IPS DF 6.9 (cell line): ENCODE measurements at regions not wholly inside any gene's neighbourhood (a gene's known extent, or its start where the extent isn't known, plus 50 kb on each side); places are given as distances from the start of the nearest gene placed in this dataset.
"Not testable (repeated sequence)": the region's sequence is repeated elsewhere in the genome, so short reads cannot be mapped to it uniquely, and the experiment has no call there.

ENCODE experiments used
- DNase-seq: peaks from one replicate; pipeline ENCODE4 v3.0.0-alpha.2; 2013; ENCODE audit warnings: low read depth, low spot score
- H3K27ac ChIP-seq: one replicate; pipeline ENCODE4 v1.5.1; 2013; ENCODE audit warnings: low read length, control low read depth
- H3K27me3 ChIP-seq: 2 replicates; pipeline ENCODE4 v1.6.1; 2013; ENCODE audit warnings: mild to moderate bottlenecking, low read length; ENCODE audit not compliant: control insufficient read depth, insufficient read depth
- H3K36me3 ChIP-seq: 2 replicates; pipeline ENCODE4 v1.6.1; 2013; ENCODE audit warnings: low read length; ENCODE audit not compliant: control insufficient read depth, insufficient read depth
- H3K4me1 ChIP-seq: 2 replicates; pipeline ENCODE4 v1.6.1; 2013; ENCODE audit warnings: low read length; ENCODE audit not compliant: control insufficient read depth, insufficient read depth
- H3K4me3 ChIP-seq: 2 replicates; pipeline ENCODE4 v1.5.1; 2013; ENCODE audit warnings: mild to moderate bottlenecking, low read length
- H3K9me3 ChIP-seq: 2 replicates; pipeline ENCODE4 v1.6.1; 2013; ENCODE audit warnings: low read length, inconsistent platforms; ENCODE audit not compliant: control insufficient read depth, insufficient read depth
- WGBS: extraction: QIAGEN DNeasy Blood & Tissue Kit; methylation state at CpG from one replicate; pipeline ENCODE4 v1.1.7; 2013; ENCODE audit warnings: mixed read lengths, missing lambda C conversion rate; ENCODE audit not compliant: insufficient read length, insufficient coverage; 5-methylcytosine and 5-hydroxymethylcytosine counted together

DNA sequence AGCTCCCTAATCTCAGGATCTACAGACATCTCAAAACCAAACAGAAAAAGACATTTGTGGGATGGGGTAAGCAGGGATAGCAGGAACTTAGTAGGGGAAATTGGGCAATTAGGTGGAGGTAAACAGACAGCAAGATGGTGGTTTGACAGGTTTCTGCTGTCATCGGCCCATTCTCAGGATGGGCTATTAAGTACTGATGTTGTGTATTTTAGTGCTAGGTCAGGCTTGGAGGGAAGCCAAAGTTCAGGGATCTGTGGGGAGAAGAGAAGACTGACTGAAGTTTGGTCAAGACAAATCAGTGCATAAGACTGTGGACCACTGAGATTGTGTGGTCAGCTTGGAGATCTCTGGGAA lies 96.8 kb upstream of the THUMPD2 start:
- no CpG with 5 or more reads among the region's 1 CpG for WGBS
- no peak overlapping the region for H3K4me3 ChIP-seq
- H3K4me1 ChIP-seq = no peaks in the 10 kb centered on the region; the same call in 1 of the 2 replicates
- H3K27me3 ChIP-seq = no peaks in the 10 kb centered on the region
- no peaks in the 10 kb centered on the region for H3K36me3 ChIP-seq
- no peak overlapping the region for H3K27ac ChIP-seq
- no peak for DNase-seq
- no peaks in the 10 kb centered on the region for H3K9me3 ChIP-seq

DNA sequence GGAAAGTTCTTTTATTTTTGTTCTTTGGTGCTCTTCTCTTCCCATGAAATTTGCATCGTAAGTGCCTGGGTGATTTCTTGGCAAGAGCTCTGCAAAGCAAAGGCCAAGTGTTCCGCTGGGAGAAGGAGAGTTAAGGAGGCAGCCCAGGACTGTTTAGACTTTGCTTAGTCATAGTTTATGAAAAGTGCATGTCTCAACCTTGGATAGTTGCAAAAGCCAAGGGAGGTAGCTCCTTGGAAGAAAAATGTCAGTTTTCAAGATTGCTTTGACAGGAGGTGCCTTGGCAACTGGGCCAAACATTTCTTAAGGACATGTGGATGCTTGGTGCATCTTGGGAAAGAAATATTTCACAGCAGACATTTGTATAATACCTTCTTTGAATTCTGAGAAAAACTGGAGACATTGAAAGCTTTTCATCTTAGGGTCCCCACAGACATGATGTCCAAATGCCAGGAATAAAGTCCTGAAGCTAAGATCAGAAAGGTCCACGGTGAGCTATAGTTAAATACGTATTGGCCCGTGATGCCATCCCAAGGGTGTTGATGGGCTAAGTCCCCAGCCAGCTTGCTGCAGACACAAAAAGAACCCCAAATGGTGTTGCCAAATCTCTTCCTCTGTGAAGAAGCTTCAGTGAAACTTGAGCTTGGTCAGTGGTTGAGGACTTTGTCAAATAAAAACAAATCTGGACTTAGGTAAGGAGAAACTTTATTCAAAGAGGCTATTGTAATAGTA lies 96.3 kb upstream of the THUMPD2 start:
- Histone ChIP-seq H3K4me1 (no peaks in the 10 kb centered on the region; the same call in 1 of the 2 replicates), H3K27ac (no peak overlapping the region), H3K27me3 (no peaks in the 10 kb centered on the region), H3K36me3 (no peaks in the 10 kb centered on the region), H3K9me3 (no peaks in the 10 kb centered on the region), H3K4me3 (no peak overlapping the region)
- WGBS = no CpG with 5 or more reads among the region's 5 CpGs
- DNase-seq = no peak

DNA sequence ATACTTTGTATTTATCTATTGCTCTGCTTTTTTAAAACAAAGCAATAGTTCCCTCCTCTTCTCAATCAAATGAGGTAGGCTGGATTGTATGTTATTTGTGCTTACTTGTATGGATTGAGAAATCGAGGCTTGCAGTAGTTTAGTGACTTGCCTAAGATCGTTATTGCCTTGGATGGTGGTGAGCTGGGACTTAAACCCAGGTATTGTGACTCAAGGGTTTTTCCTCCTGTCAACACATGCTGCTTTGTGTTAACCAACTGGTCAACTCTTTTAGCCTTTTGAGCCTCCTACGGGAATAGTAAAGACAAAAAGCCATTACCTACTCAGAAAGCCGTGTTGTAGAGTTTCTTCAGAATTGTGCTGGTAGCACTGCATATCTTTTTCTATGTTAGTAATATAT lies 95.2 kb upstream of the THUMPD2 start:
- Histone ChIP-seq H3K4me3 (no peak overlapping the region), H3K36me3 (no peaks in the 10 kb centered on the region), H3K27ac (no peak overlapping the region), H3K9me3 (no peaks in the 10 kb centered on the region), H3K4me1 (no peaks in the 10 kb centered on the region; the same call in 1 of the 2 replicates), H3K27me3 (no peaks in the 10 kb centered on the region)
- no peak for DNase-seq
- WGBS = no CpG with 5 or more reads among the region's 4 CpGs

DNA sequence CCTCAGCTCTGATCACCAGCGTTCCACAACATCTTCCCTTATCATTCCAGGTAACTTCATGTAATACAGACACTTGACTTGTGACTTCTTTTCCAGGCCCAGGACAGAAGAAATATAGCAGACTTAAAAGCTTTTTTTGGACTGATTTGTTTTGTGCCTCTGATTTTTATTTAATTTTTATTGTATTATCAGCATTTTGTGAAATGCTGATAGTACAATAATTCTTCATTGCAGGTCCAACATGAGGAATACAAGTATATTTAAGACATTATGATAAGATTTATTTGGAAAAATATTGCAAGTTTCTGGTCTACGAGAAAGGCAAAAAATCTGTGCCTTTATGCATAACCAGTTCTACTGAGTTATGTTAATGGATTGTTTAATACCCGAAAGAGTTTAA lies 94.5 kb upstream of the THUMPD2 start:
- WGBS = no CpG with 5 or more reads among the region's 3 CpGs
- Histone ChIP-seq H3K4me1 (no peaks in the 10 kb centered on the region; the same call in 1 of the 2 replicates), H3K36me3 (no peaks in the 10 kb centered on the region), H3K4me3 (no peak overlapping the region), H3K27me3 (no peaks in the 10 kb centered on the region), H3K27ac (no peak overlapping the region), H3K9me3 (no peaks in the 10 kb centered on the region)
- DNase-seq = no peak

DNA sequence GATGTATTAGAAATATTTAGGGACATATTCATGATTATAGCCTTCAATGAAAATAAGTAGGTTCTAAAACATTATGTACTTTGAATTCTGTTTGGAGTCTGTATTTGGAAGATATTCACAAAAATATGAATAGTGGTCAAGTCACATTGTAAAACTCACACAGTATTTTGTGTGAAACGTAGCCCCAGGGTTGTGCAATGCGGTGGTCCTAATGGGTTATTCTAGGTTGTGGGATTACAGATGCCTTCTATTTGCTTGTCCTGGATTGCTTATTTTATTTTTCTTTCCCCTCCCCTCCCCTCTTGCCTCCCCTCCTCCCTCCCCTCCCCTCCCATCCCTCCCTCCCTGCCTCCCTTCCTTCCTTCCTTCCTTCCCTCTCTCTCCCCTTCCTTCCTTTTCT lies 93.7 kb upstream of the THUMPD2 start:
- no peak overlapping the region for H3K4me3 ChIP-seq
- H3K4me1 ChIP-seq = no peaks in the 10 kb centered on the region; the same call in 1 of the 2 replicates
- no peaks in the 10 kb centered on the region for H3K9me3 ChIP-seq
- no peaks in the 10 kb centered on the region for H3K27me3 ChIP-seq
- no peak overlapping the region for H3K27ac ChIP-seq
- no peaks in the 10 kb centered on the region for H3K36me3 ChIP-seq
- DNase-seq = no peak
- no CpG with 5 or more reads among the region's 2 CpGs for WGBS

DNA sequence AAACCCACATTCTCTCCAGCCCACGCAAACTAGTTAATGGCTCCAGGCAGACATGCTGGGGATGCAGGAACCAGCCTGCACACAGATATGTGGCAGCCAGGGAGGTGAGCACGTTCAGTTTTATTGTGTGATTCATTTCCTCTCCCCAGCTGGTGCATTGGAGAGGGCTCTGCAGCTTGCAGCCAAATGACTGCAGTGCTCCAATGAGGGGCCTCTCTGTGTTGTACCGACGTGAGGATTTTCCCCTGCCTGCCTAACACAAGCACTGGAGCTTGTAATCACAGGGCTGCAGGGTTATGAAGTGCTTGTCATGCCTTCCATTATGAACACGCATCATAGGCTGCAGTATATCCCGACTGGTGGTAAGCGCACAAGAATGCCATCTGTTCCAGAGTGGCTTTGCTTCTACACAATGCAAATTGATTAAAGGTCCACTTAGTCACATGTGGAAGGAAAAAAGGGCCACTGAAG lies 92.3 kb upstream of the THUMPD2 start:
- H3K27ac ChIP-seq = no peak overlapping the region
- no peaks in the 10 kb centered on the region for H3K36me3 ChIP-seq
- H3K4me1 ChIP-seq = no peaks in the 10 kb centered on the region; the same call in 1 of the 2 replicates
- H3K27me3 ChIP-seq = no peaks in the 10 kb centered on the region
- no peaks in the 10 kb centered on the region for H3K9me3 ChIP-seq
- DNase-seq = no peak
- H3K4me3 ChIP-seq = no peak overlapping the region
- no CpG with 5 or more reads among the region's 7 CpGs for WGBS

DNA sequence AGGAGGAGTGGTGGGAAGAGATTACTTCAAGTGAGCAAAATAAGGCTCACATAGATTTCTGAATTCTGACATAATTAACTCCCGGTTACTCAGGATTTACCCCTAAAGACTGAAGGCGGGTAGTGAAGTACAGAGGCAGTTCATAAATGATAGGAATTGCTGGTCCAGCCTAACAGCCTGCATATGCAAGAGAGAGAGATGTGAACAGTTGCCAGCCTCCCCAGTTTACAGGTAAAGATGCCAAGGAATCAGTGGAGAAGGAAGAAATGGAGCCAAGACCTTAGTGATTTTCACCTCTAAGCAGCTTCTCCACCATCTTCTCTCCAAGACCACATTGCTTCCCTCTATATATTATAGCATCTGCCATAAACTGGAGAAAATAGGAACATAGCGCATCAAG lies 91.8 kb upstream of the THUMPD2 start:
- Histone ChIP-seq H3K36me3 (no peaks in the 10 kb centered on the region), H3K4me1 (no peaks in the 10 kb centered on the region; the same call in 1 of the 2 replicates), H3K4me3 (no peak overlapping the region), H3K9me3 (no peaks in the 10 kb centered on the region), H3K27me3 (no peaks in the 10 kb centered on the region), H3K27ac (no peak overlapping the region)
- no peak for DNase-seq
- WGBS = no CpG with 5 or more reads among the region's 3 CpGs

DNA sequence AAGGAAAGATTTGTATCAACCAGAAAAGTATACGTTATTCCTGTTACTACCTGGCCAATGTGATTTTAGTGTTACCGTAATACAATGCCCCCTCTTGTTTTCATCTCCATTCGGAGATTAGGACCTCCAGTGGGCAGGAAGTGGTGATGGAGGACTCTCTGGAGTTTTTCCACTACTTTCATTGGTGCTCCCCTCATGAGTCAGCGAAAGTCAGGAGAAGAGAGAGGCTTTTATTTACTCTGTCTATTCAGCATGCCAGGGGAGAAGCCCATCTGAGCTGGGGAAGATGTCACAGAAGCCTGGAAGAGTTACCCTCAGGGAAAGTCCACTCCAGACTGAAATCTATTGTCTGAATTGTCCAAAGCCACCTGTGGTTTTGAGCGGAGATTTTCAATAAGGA lies 88.2 kb upstream of the THUMPD2 start:
- Histone ChIP-seq H3K36me3 (no peaks in the 10 kb centered on the region), H3K27ac (no peak overlapping the region), H3K27me3 (no peaks in the 10 kb centered on the region), H3K4me3 (no peak overlapping the region), H3K9me3 (no peaks in the 10 kb centered on the region; the same call in 1 of the 2 replicates), H3K4me1 (no peaks in the 10 kb centered on the region)
- no CpG with 5 or more reads among the region's 5 CpGs for WGBS
- no peak for DNase-seq

DNA sequence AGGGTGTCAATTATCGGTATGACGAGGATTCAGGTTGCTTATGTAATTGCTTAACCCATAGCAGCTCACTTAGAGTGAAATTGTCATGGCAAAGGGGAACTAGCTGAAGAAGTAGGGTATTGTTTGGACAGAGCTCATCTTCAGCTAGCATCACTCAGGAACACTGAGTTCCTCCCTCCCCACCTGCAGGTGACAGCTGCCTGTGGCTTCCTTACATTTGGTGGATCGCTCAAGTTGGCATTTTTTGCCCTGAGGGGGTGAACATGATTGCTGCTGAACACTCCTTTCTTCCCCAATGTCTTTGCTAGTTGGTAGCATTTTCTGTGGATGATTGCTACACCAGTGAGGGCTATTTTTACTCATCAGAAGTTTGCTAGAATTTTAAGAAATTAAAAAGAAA lies 86.7 kb upstream of the THUMPD2 start:
- no peaks in the 10 kb centered on the region; the same call in 1 of the 2 replicates for H3K9me3 ChIP-seq
- H3K27ac ChIP-seq = no peak overlapping the region
- no peaks in the 10 kb centered on the region for H3K4me1 ChIP-seq
- no peak overlapping the region for H3K4me3 ChIP-seq
- H3K36me3 ChIP-seq = no peaks in the 10 kb centered on the region
- WGBS = no CpG with 5 or more reads among the region's 3 CpGs
- no peak for DNase-seq
- H3K27me3 ChIP-seq = no peaks in the 10 kb centered on the region

DNA sequence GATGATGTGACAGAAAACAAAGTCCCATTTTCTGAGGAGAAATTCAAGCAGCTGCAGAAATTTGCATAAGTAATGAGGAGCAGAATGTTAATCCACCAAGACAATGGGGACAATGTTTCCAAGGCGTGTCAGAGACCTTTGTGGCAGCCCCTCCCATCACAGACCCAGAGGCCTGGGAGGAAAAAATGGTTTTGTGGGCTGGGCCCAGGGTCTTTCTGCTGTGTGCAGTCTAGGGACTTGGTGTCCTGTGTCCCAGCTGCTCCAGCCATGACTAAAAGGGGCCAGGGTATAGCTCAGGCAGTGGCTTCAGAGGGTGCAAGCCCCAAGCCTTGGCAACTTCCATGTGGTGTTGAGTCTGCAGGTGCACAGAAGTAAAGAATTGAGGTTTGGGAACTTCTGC lies 84.6 kb upstream of the THUMPD2 start:
- not testable (repeated sequence) for H3K9me3 ChIP-seq, DNase-seq, H3K27me3 ChIP-seq, H3K4me3 ChIP-seq, H3K27ac ChIP-seq, H3K4me1 ChIP-seq, H3K36me3 ChIP-seq
- WGBS = no CpG with 5 or more reads among the region's 1 CpG

DNA sequence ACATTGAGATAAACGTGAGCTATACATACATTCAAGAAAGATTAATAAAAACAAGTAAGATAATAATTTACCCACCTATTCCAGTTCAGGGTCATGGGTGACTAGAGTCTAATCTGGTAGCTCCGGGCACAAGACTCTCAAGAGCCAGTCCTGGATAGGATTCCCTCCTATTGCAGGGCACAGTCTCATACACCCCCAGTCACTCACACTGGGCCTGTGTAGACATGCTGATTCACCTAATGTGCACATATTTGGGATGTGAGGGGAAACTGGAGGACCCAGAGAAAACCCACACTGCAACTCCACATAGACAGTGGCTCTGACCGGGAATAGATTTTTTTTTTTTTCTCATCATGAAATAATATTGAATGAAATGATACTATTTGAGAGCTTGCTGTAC lies 81.5 kb upstream of the THUMPD2 start:
- no peak overlapping the region for H3K27ac ChIP-seq
- DNase-seq = no peak
- WGBS = no CpG with 5 or more reads among the region's 3 CpGs
- no peaks in the 10 kb centered on the region; the same call in 1 of the 2 replicates for H3K9me3 ChIP-seq
- no peaks in the 10 kb centered on the region for H3K27me3 ChIP-seq
- H3K4me3 ChIP-seq = no peak overlapping the region
- H3K4me1 ChIP-seq = no peaks in the 10 kb centered on the region
- H3K36me3 ChIP-seq = no peaks in the 10 kb centered on the region
